ENCODE measurements at regions not wholly inside any gene's neighbourhood (a gene's known extent, or its start where the extent isn't known, plus 50 kb on each side); places are given as distances from the start of the nearest gene placed in this dataset.

- POLR2A ChIA-PET = interaction anchor here (0.6 to 1.6 kb wide), 2 partner anchors 192 to 201 kb away, joined by 3 to 17 read pairs; no protein-coding TSS in a partner anchor
- intact Hi-C loops (cut with DNase I, micrococcal nuclease) = loop anchor here (1.0 to 10.0 kb wide), 3 partner anchors 130 to 422 kb away; partner anchors contain the start of gene FBXO4 (in 1 of the 2)
- H3K36me3 Mint-ChIP-seq (ENCODE audit: low read depth) = no peaks in the 10 kb centered on the region
- H3K4me1 Mint-ChIP-seq (ENCODE audit: low read depth) = no peaks in the 10 kb centered on the region
- no peaks in the 10 kb centered on the region for H3K4me1 ChIP-seq (ENCODE audit: insufficient read depth, low read length)
- no peaks in the 10 kb centered on the region for H3K27me3 ChIP-seq (ENCODE audit: control insufficient read depth in 1 of 2, insufficient read depth in 2 of 2, low read length in 2 of 2)
- H3K27me3 Mint-ChIP-seq = peaks cover 10% of the 10 kb centered on the region
- no peak overlapping the region for H3K4me3 ChIP-seq (ENCODE audit: low read length)
- H3K9me3 ChIP-seq (ENCODE audit: control insufficient read depth in 1 of 2, insufficient read depth in 1 of 2, low read length in 2 of 2) = no peaks in the 10 kb centered on the region
- H3K9me3 Mint-ChIP-seq = no peaks in the 10 kb centered on the region
- TF ChIP-seq CTCF (IDR thresholded peaks at IDR 0.05) = peak; percentile 78
- CTCF ChIA-PET = interaction anchor here (0.6 to 3.1 kb wide), 12 partner anchors 9 to 1258 kb away, joined by 3 to 48 read pairs (median 4); no protein-coding TSS in a partner anchor
- DNase-seq (peak; percentile 27 to 74 (median 44)), ATAC-seq (ENCODE audit: poor library complexity) (peak; percentile 84)
- no peaks in the 10 kb centered on the region for H3K36me3 ChIP-seq (ENCODE audit: insufficient read depth, low read length)
- no peak overlapping the region for H3K4me3 Mint-ChIP-seq
- no peak overlapping the region for H3K27ac Mint-ChIP-seq
- H3K27ac ChIP-seq (ENCODE audit: low read depth in 1 of 2, low read length in 2 of 2) = no peak overlapping the region
Observed at GRCh38 chr5:42057254-42057690, 132.2 kb downstream of the FBXO4 start.

GRCh38 chr5:42059291-42059690, 134.2 kb downstream of the FBXO4 start:
- peaks cover 5% of the 10 kb centered on the region for H3K27me3 Mint-ChIP-seq
- intact Hi-C loops (cut with DNase I, micrococcal nuclease) = loop anchor here in 1 of 2 experiments (5.0 to 10.0 kb wide), 2 partner anchors 132 to 424 kb away; partner anchors contain the start of gene FBXO4
- no peak for ATAC-seq (ENCODE audit: poor library complexity)
- no peaks in the 10 kb centered on the region for H3K9me3 ChIP-seq (ENCODE audit: control insufficient read depth in 1 of 2, insufficient read depth in 1 of 2, low read length in 2 of 2)
- H3K27me3 ChIP-seq (ENCODE audit: control insufficient read depth in 1 of 2, insufficient read depth in 2 of 2, low read length in 2 of 2) = no peaks in the 10 kb centered on the region
- no peak for TF ChIP-seq CTCF (IDR thresholded peaks at IDR 0.05)
- no peak overlapping the region for H3K27ac Mint-ChIP-seq
- CTCF ChIA-PET = no interaction called here
- H3K9me3 Mint-ChIP-seq = no peaks in the 10 kb centered on the region
- POLR2A ChIA-PET = no interaction called here
- DNase-seq = no peak
- H3K36me3 ChIP-seq (ENCODE audit: insufficient read depth, low read length) = no peaks in the 10 kb centered on the region
- H3K4me1 ChIP-seq (ENCODE audit: insufficient read depth, low read length) = no peaks in the 10 kb centered on the region
- no peak overlapping the region for H3K4me3 Mint-ChIP-seq
- no peaks in the 10 kb centered on the region for H3K4me1 Mint-ChIP-seq (ENCODE audit: low read depth)
- no peak overlapping the region for H3K27ac ChIP-seq (ENCODE audit: low read depth in 1 of 2, low read length in 2 of 2)
- H3K36me3 Mint-ChIP-seq (ENCODE audit: low read depth) = no peaks in the 10 kb centered on the region
- H3K4me3 ChIP-seq (ENCODE audit: low read length) = no peak overlapping the region

- ChIA-PET CTCF (no interaction called here), POLR2A (no interaction called here)
- ATAC-seq (ENCODE audit: poor library complexity) = no peak
- H3K9me3 Mint-ChIP-seq = no peaks in the 10 kb centered on the region
- no peaks in the 10 kb centered on the region for H3K27me3 ChIP-seq (ENCODE audit: control insufficient read depth in 1 of 2, insufficient read depth in 2 of 2, low read length in 2 of 2)
- H3K27ac ChIP-seq (ENCODE audit: low read depth in 1 of 2, low read length in 2 of 2) = no peak overlapping the region
- no peak for DNase-seq
- no peaks in the 10 kb centered on the region for H3K36me3 ChIP-seq (ENCODE audit: insufficient read depth, low read length)
- no peak overlapping the region for H3K4me3 Mint-ChIP-seq
- H3K4me3 ChIP-seq (ENCODE audit: low read length) = no peak overlapping the region
- no peaks in the 10 kb centered on the region for H3K9me3 ChIP-seq (ENCODE audit: control insufficient read depth in 1 of 2, insufficient read depth in 1 of 2, low read length in 2 of 2)
- peaks cover 5% of the 10 kb centered on the region for H3K27me3 Mint-ChIP-seq
- no peak for TF ChIP-seq CTCF (IDR thresholded peaks at IDR 0.05)
- intact Hi-C loops (cut with DNase I, micrococcal nuclease) = loop anchor here in 1 of 2 experiments (5.0 to 10.0 kb wide), 2 partner anchors 133 to 425 kb away; partner anchors contain the start of gene FBXO4
- H3K36me3 Mint-ChIP-seq (ENCODE audit: low read depth) = no peaks in the 10 kb centered on the region
- no peaks in the 10 kb centered on the region for H3K4me1 Mint-ChIP-seq (ENCODE audit: low read depth)
- H3K4me1 ChIP-seq (ENCODE audit: insufficient read depth, low read length) = no peaks in the 10 kb centered on the region
- H3K27ac Mint-ChIP-seq = no peak overlapping the region
Observed at GRCh38 chr5:42059778-42060464, 134.8 kb downstream of the FBXO4 start.

All from CD4-positive, alpha-beta T cell (primary cell).